HG03565 (cell line): ENCODE measurements at regions not wholly inside any gene's neighbourhood (a gene's known extent, or its start where the extent isn't known, plus 50 kb on each side); places are given as distances from the start of the nearest gene placed in this dataset.
"Not testable (repeated sequence)": the region's sequence is repeated elsewhere in the genome, so short reads cannot be mapped to it uniquely, and the experiment has no call there.

Experiments
- ATAC-seq: cut with Tn5 transposase; IDR thresholded peaks from one replicate; pipeline ENCODE4 v1.9.1; 2021; ENCODE audit warnings: mild to moderate bottlenecking, moderate library complexity; ENCODE audit not compliant: unreplicated experiment

DNA sequence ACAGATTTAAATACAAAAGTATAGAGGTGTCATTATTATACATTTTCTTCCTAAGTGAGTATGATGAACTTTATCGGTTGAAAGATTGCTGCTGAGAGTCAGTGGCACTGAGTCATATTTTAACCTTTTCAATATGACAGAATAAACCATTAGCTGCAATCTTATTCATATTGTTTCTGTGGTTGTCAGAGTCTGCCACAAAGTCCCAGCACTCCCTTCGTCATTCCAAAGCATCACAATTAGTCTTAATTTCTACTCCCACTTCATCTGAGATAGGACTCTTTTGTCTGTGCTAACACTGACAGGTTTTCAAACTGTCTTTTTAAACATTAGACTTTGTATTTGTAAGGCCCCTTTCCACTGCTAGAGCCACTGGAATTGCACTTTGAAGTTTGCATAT, 656.9 kb downstream of the MTRR start:
- no peak for ATAC-seq

- no peak for ATAC-seq
These were observed 659.2 kb downstream of the MTRR start for GRCh38 chr5:8528106-8528505.

DNA sequence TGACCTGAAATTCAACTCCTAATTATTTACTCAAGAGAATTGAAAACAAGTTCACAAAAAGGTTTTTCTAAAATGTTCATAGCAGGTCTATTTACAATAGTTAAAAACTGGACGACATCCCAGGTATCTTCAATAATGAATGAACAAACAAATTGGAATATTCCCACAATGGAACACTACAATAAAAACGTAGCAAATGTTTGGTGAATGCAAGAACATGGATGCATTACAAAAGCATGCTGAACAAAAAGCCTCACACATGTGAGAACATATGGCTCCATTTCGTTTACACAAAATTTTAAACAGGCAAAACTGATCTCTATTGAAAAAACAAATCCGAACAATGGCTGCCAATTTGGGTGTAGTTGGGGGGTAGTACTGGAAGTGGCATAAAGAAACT, 669.9 kb downstream of the MTRR start:
- no peak for ATAC-seq

DNA sequence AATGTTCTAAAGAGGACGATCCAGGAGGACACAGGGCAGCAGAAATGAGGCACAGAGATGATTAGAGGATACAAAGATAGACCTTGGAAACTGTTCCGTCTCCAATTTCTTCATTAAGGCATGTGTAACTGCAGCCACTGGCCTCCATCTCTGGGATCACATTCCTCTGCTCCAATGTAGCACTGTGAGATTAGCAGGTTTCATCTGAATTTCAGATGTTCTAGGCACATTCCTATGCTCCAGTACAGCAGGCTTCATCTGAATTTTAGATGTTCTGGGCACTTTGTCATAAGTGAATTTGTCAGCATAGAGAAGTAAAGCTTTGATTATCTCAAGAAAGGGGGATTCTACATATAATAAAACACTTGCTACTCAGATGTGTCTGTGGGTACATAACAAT, 671.4 kb downstream of the MTRR start:
- ATAC-seq, result no peak

- no peak for ATAC-seq
These were observed 682.0 kb downstream of the MTRR start for GRCh38 chr5:8550921-8551320.

GRCh38 chr5:8553364-8553763, 684.4 kb downstream of the MTRR start:
- no peak for ATAC-seq

DNA sequence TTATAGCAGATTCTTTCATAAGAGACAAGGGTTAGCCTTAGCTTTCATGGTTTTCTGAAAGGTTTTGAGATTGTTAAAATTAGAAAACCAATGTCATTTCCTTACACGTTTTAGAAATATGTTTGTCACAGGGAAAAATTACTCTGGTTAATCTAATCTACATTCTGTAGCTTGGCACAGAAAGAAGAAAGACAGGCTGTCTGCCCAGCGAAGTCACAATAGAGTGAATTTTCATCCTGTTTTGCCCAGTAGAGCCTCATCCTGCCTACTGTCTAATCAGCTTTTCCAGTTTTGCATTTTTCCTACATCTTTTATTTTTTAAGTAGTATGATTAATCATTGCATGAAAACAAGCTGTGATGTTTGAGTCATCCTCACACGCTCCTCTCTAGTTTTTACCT, 688.8 kb downstream of the MTRR start:
- ATAC-seq, result no peak

GRCh38 chr5:8560776-8561175, 691.8 kb downstream of the MTRR start:
- no peak for ATAC-seq

DNA sequence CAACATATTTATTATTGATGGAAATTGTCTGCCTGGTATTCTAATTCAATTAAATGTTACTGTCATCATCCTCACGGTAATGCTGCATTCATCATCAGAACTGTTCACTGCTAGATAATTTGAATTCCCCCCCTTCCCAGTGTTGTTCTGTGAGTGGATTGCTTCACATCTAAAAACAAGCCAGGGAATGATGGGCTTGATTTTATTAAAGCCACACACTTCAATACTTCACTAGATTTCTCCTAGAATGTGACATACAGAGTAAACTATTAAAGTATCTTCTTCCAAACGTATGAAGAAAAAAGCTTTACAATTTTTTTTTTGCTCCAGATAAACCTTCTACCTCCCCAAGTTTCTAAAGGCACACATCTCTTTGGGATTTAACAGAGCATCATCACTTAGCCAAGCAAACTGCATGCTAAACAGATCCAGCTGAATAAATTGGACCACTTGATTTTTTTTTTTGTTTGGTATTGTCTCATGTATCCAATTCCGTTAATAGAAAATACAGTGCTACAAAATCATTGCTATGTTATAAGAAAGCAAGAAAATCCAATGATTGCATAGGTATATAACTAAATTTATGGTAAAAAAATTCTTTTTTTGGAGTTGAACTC, 692.4 kb downstream of the MTRR start:
- no peak for ATAC-seq

DNA sequence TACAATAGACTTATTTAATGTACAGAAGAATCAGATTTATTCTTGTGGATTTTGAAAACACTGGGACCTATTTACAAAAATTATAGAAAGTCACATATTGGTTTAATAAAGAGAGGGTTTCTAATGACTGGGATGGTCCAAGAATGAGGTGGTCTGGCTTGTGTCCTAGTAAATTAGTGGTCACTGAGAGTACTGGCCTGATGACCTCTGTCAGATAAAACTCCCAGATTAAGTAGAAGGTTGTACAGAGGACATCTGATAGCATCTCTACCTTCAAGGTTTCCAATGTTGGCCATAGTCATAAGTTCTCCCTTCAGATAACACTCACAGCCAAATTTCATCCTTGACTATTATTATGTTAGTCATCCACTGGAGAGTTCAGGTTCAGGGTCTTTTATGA, 692.9 kb downstream of the MTRR start:
- ATAC-seq, result no peak

DNA sequence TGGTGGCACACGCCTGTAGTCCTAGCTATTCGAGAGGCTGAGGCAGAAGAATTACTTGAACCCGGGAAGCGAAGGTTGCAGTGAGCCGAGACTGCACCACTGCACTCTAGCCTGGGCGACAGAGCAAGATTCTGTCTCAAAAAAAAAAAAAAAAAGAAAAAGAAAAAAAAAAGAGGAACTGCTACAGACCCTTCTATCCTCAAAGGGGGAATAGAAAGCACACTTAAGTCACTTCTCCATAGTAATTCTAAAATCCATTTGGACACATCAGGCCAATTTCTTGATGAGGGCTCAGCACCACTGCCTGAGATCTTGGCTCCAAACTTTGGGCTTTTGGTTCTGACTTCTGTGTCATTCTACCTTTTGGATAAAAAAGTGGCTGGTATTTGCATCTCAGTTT, 694.6 kb downstream of the MTRR start:
- ATAC-seq, result not testable (repeated sequence)

GRCh38 chr5:8568858-8569257, 699.9 kb downstream of the MTRR start:
- ATAC-seq, result no peak

- ATAC-seq, result no peak
These were observed 701.6 kb downstream of the MTRR start for GRCh38 chr5:8570528-8570927.

DNA sequence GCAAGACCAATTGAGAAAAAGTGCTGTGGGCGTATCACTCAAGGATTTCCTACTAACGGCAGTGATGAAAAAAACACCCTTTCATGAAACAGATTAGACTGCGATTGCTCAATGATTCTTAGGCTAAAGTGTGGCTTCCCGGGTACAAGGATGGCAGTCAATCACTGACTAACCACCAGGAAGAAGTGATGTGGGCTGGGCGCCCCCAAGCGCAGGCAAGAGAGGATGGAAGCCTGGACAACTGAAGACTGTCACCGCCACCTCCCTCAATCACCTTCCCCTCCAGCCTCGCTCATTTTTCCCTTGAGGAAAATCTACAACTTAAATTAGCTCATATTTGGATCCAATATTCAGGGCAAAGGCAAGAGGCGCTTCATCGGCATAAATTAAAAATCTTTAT, 707.2 kb downstream of the MTRR start:
- no peak for ATAC-seq

- ATAC-seq, result peak; percentile 86
These were observed 708.8 kb downstream of the MTRR start for GRCh38 chr5:8577792-8578191.

DNA sequence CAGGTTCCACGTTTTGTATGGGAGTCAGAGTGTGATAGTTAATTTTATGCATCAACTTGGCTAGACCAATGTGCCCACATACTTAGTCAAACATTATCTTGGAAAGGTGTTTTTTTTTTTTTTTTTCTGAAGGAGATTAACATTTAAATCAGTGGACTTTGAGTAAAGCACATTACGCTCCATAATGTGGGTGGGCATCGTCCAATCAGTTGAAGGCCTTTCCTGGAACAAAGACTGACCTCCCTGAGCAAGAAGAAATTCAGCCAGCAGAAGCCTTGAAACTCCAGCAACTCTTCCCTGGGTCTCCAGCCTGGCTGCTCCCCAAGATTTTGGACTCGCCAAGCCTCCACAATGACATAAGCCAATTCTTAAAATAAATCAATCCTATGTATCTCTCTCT, 711.4 kb downstream of the MTRR start:
- ATAC-seq, result no peak

DNA sequence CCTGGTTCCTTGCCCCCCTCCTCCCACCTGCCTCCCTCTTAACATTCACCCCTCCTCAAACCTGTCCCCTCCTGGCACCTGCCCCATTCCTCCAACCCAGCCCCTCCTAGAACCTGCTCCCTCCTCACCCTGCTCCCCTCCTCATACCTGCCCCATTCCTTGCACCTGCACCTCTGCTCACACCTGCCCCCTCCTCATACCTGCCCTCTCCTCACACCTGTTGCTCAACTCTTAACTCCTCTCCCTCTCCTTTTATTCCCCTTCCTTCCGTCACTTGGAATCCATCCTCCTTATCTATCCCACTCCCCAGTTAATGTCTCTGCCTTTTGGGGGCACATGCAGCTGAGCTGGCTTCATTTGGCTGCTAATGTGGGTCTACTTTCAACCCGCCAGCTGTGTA, 712.1 kb downstream of the MTRR start:
- no peak for ATAC-seq

DNA sequence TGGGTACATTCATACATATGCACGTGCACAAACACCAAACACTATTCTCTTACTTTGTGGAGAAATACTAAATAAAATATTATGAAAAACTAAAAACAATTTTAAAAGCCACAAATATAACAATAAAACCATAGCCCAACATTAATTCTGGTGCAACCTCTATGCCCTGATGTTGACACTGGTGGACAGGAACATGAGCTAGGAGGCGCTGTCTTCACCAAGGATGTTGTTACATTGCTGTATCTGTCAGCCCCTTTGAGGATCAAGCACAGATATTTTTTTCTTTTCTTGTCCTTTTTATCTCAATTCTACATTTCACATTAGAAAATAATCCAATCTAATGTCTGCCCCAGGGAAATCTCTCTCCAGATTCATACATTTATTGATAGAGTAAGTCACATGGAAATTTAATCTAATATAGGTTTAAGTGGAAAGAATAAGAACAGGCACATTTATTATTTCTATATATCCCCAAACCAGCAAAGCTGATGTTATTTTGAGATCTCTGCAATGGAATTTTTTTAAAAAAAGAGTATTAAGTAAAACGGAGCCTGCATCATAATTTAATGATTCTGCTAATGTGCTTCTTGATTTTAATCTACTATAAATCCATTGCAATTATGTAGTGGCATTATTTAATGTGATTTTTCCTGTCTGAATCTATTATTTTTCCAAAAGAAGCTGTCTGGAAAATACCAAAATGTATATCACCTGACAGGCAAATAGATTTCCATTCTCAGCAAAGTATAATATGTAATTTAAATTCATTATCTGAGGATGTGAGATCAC, 716.5 kb downstream of the MTRR start:
- ATAC-seq, result no peak

GRCh38 chr5:8590959-8591358, 722.0 kb downstream of the MTRR start:
- ATAC-seq, result no peak

DNA sequence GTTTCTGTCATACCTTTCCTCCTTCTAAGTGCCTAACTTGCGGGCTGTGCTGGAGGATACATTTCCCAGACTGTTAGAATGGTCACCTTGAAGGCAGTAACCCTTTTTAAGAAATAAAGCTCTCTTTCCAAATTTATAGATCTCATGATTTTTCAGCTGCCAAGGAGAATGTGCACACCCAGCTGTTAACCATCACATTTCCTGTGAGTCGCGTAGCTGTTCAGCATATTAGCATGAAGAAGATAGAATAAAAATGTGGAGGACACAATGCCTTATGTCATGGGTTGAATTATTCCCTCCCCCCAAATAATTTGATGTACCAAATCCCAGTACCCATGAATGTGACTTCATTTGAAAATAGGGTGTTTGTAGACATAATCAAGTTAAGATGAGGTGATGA, 729.4 kb downstream of the MTRR start:
- ATAC-seq, result no peak

GRCh38 chr5:8598996-8599395, 730.0 kb downstream of the MTRR start:
- ATAC-seq, result no peak

GRCh38 chr5:8600843-8601242, 731.9 kb downstream of the MTRR start:
- ATAC-seq, result no peak

GRCh38 chr5:8601831-8602354, 732.9 kb downstream of the MTRR start:
- ATAC-seq, result no peak
